ENCODE measurements at regions not wholly inside any gene's neighbourhood (a gene's known extent, or its start where the extent isn't known, plus 50 kb on each side); places are given as distances from the start of the nearest gene placed in this dataset.
"Not testable (repeated sequence)": the region's sequence is repeated elsewhere in the genome, so short reads cannot be mapped to it uniquely, and the experiment has no call there.

DNA sequence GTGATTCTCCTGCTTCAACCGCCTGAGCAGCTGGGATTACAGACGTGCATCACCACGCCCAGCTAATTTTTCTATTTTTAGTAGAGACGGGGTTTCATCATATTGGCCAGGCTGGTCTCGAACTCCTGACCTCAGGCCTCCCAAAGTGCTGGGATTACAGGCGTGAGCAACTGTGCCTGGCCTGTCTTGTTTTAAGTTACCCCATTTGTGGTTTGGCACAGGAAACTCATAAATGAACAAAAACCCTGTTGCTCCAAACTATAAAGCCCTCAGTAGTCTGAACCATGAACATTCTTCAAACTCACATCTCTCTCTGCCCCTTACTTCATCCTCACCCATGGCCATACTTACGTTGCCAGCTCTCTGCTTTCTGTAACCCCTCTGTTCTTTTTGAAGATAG lies 61.7 kb downstream of the RHOU start:
- H3K4me3 ChIP-seq (ENCODE audit: low read length); H3K36me3 ChIP-seq (ENCODE audit: control insufficient read depth, insufficient read depth, low read length, severe bottlenecking); H3K9ac ChIP-seq (ENCODE audit: low read length); DNase-seq (ENCODE audit: low read depth); H3K4me1 ChIP-seq (ENCODE audit: control insufficient read depth, insufficient read depth, low read length): not testable (repeated sequence)
- Histone ChIP-seq H3K9me3 (ENCODE audit: control insufficient read depth, low read length) (peaks cover 14% of the 10 kb centered on the region), H3K27me3 (replicated peaks; ENCODE audit: control insufficient read depth, insufficient read depth, low read length) (peaks cover 25% of the 10 kb centered on the region)

DNA sequence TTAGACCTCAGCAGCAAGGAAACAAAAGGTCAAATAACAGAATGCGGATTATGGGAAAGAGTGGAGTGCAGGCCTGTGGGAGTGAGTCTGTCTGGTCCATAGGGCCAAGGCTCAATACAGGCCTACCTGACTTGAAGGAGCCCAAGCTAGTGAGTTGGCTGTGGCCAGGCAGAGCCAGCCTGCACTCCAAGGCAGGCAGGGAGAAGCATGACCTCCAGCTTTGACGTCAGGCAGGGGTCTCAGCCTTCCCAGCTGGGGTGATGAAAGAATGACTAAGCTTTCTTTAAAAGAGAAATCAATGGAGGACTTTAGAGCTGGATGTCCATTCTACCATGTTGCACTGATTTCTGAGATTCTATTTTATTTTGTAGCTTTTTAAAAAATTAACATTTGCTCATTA lies 62.8 kb downstream of the RHOU start:
- DNase-seq (ENCODE audit: low read depth) = no peak
- peaks cover 16% of the 10 kb centered on the region for H3K27me3 ChIP-seq (replicated peaks; ENCODE audit: control insufficient read depth, insufficient read depth, low read length)
- no peak overlapping the region for H3K4me3 ChIP-seq (ENCODE audit: low read length)
- H3K9ac ChIP-seq (ENCODE audit: low read length) = no peak overlapping the region
- peaks cover 14% of the 10 kb centered on the region for H3K9me3 ChIP-seq (ENCODE audit: control insufficient read depth, low read length)
- no peaks in the 10 kb centered on the region for H3K36me3 ChIP-seq (ENCODE audit: control insufficient read depth, insufficient read depth, low read length, severe bottlenecking)
- H3K4me1 ChIP-seq (ENCODE audit: control insufficient read depth, insufficient read depth, low read length) = peaks cover 13% of the 10 kb centered on the region

DNA sequence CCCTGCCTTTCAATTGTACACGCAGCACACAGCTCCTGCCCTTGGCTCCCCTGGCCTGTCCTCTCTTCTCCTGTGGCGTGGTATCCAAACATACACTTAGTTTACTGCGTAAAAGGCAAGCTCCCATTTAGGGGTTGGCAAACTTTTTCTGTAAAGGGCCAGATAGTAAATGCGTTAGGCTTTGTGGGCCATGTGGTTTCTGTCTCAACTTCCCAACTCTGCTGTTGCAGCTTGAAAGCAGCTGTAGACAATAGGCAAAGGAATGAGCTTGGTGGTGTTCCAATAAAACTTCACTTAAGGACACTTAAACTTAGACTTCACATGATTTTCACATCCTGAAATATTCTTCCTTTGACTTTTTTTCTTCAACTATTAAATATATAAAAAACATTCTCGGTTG lies 63.3 kb downstream of the RHOU start:
- peaks cover 13% of the 10 kb centered on the region for H3K4me1 ChIP-seq (ENCODE audit: control insufficient read depth, insufficient read depth, low read length)
- peaks cover 11% of the 10 kb centered on the region for H3K27me3 ChIP-seq (replicated peaks; ENCODE audit: control insufficient read depth, insufficient read depth, low read length)
- H3K9me3 ChIP-seq (ENCODE audit: control insufficient read depth, low read length) = peaks cover 9% of the 10 kb centered on the region
- DNase-seq (ENCODE audit: low read depth) = peak; percentile 69
- H3K9ac ChIP-seq (ENCODE audit: low read length) = no peak overlapping the region
- no peak overlapping the region for H3K4me3 ChIP-seq (ENCODE audit: low read length)
- no peaks in the 10 kb centered on the region for H3K36me3 ChIP-seq (ENCODE audit: control insufficient read depth, insufficient read depth, low read length, severe bottlenecking)

DNA sequence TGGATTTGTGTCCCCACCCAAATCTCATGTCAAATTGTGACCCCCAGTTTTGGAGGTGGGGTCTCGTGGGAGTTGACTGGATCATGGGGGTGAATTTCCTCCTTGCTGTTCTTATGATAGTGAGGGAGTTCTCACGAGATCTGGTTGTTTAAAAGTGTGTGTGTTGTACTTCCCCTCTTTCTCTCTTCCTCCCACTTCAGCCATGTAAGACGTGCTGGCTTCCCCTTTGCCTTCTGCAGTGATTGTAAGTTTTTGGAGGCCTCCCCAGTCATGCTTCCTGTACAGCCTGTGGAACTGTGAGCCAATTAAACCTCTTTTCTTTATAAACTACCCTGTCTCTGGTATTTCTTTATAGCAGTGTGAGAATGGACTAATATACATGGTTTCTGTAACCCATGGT lies 64.6 kb downstream of the RHOU start:
- H3K36me3 ChIP-seq (ENCODE audit: control insufficient read depth, insufficient read depth, low read length, severe bottlenecking) = no peaks in the 10 kb centered on the region
- peaks cover 14% of the 10 kb centered on the region for H3K4me1 ChIP-seq (ENCODE audit: control insufficient read depth, insufficient read depth, low read length)
- no peak overlapping the region for H3K9ac ChIP-seq (ENCODE audit: low read length)
- H3K9me3 ChIP-seq (ENCODE audit: control insufficient read depth, low read length) = no peaks in the 10 kb centered on the region
- peaks cover 13% of the 10 kb centered on the region for H3K27me3 ChIP-seq (replicated peaks; ENCODE audit: control insufficient read depth, insufficient read depth, low read length)
- no peak overlapping the region for H3K4me3 ChIP-seq (ENCODE audit: low read length)
- DNase-seq (ENCODE audit: low read depth) = no peak

DNA sequence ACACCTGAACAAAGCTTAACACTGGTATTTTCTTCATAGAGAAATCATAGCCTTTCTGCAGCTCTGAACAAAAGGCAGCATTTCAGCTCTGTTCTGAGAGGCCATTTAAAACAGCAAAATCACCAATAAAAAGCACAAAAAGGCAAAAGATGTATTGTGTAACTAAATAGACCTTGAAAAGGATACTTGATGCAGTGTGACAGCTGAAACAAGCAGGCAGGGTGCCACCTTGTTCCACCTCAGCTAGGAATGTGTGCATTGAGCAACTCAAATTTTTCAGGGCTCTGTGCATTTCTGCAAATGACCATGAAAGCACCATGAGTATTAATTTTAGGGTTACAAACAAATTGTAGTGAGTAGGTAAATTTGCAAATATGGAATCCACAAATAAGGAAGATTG lies 65.8 kb downstream of the RHOU start:
- H3K4me3 ChIP-seq (ENCODE audit: low read length) = no peak overlapping the region
- peaks cover 21% of the 10 kb centered on the region for H3K27me3 ChIP-seq (replicated peaks; ENCODE audit: control insufficient read depth, insufficient read depth, low read length)
- H3K9me3 ChIP-seq (ENCODE audit: control insufficient read depth, low read length) = no peaks in the 10 kb centered on the region
- H3K9ac ChIP-seq (ENCODE audit: low read length) = no peak overlapping the region
- no peaks in the 10 kb centered on the region for H3K36me3 ChIP-seq (ENCODE audit: control insufficient read depth, insufficient read depth, low read length, severe bottlenecking)
- peaks cover 19% of the 10 kb centered on the region for H3K4me1 ChIP-seq (ENCODE audit: control insufficient read depth, insufficient read depth, low read length)
- DNase-seq (ENCODE audit: low read depth) = peak; percentile 53

DNA sequence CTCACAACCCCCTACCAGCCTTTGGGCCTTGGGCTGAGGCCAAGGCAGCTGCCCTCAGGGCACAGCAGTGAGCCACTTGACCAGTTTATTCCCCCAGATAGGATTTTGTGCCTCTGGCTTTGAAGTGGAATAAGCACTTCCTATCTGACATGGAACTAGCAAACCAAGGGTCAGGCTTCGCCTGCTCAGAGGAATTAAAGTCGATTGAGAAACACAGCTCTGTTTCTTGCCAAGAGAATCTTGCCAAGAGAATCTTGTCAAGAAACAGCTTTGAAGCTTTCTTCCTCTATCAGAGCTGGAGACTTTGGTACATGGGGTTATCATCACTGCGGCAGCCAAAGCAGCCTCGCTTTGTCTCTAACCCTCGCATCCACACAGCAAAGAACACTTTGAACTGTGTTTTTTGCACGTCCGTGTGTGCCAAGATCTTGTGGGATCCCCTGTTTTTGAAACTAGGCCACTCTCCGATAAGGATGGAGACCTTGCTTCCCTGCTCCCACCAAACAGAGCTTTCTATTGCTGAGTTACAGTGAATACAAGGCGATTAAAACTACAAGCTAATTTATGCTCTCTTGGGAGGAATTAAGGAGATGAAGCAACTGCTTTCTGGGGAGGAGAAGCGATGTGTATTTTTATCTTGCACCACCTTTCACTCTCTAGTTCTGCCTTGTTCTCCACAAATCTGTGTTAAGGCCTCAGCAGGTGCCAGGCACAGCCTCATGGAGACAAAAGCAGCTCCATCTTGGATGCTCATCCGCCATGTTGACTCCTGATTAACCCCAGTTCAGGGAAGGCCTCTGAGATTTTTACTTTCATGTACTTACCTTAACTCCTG lies 67.3 kb downstream of the RHOU start:
- peak; percentile 67 for DNase-seq (ENCODE audit: low read depth)
- Histone ChIP-seq H3K4me3 (ENCODE audit: low read length) (no peak overlapping the region), H3K9me3 (ENCODE audit: control insufficient read depth, low read length) (no peaks in the 10 kb centered on the region), H3K4me1 (ENCODE audit: control insufficient read depth, insufficient read depth, low read length) (peaks cover 19% of the 10 kb centered on the region), H3K9ac (ENCODE audit: low read length) (no peak overlapping the region), H3K36me3 (ENCODE audit: control insufficient read depth, insufficient read depth, low read length, severe bottlenecking) (no peaks in the 10 kb centered on the region), H3K27me3 (replicated peaks; ENCODE audit: control insufficient read depth, insufficient read depth, low read length) (peaks cover 31% of the 10 kb centered on the region)

DNA sequence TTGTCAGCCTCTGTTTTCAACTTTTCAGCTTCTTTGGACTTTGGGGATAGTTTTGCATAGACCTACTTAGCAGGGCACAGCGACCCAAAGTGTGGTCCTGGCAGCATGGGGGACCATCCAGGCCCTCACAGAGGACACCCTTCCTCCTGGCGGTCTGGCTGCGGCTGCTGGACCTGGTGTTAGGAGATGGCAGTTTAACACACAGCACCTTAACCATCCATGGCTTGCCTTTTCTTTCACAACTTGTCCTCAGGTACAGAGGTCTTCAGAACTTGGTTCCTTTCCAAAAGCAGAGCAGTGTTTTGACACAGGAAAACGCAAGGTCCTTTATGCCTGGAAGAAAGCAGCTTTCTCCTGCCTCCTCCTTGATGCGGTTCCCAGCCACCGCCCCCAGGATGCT lies 68.1 kb downstream of the RHOU start:
- Histone ChIP-seq H3K36me3 (ENCODE audit: control insufficient read depth, insufficient read depth, low read length, severe bottlenecking) (no peaks in the 10 kb centered on the region), H3K4me3 (ENCODE audit: low read length) (no peak overlapping the region), H3K9ac (ENCODE audit: low read length) (no peak overlapping the region), H3K9me3 (ENCODE audit: control insufficient read depth, low read length) (no peaks in the 10 kb centered on the region), H3K4me1 (ENCODE audit: control insufficient read depth, insufficient read depth, low read length) (peaks cover 19% of the 10 kb centered on the region), H3K27me3 (replicated peaks; ENCODE audit: control insufficient read depth, insufficient read depth, low read length) (peaks cover 37% of the 10 kb centered on the region)
- DNase-seq (ENCODE audit: low read depth) = no peak

DNA sequence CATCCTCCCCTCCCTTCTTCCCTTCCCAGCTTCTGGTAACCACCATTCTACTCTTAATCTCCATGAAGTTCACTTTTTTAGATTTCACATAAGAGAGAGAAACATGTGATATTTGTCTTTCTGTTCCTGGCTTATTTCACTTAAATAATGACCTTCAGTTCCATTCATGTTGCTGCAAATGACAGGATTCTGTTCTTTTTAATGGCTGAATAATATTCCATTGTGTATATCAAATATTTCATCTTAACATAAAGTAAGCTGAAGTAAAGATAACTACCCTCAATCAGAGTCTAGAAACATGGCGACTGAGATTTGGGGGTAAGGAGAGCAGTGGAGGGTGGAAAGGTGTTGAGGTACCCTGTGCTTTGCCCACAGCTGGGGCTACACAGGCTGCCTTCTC lies 68.9 kb downstream of the RHOU start:
- H3K9me3 ChIP-seq (ENCODE audit: control insufficient read depth, low read length) = no peaks in the 10 kb centered on the region
- no peak overlapping the region for H3K4me3 ChIP-seq (ENCODE audit: low read length)
- H3K36me3 ChIP-seq (ENCODE audit: control insufficient read depth, insufficient read depth, low read length, severe bottlenecking) = no peaks in the 10 kb centered on the region
- H3K27me3 ChIP-seq (replicated peaks; ENCODE audit: control insufficient read depth, insufficient read depth, low read length) = peaks cover 39% of the 10 kb centered on the region
- peaks cover 19% of the 10 kb centered on the region for H3K4me1 ChIP-seq (ENCODE audit: control insufficient read depth, insufficient read depth, low read length)
- no peak for DNase-seq (ENCODE audit: low read depth)
- H3K9ac ChIP-seq (ENCODE audit: low read length) = no peak overlapping the region

DNA sequence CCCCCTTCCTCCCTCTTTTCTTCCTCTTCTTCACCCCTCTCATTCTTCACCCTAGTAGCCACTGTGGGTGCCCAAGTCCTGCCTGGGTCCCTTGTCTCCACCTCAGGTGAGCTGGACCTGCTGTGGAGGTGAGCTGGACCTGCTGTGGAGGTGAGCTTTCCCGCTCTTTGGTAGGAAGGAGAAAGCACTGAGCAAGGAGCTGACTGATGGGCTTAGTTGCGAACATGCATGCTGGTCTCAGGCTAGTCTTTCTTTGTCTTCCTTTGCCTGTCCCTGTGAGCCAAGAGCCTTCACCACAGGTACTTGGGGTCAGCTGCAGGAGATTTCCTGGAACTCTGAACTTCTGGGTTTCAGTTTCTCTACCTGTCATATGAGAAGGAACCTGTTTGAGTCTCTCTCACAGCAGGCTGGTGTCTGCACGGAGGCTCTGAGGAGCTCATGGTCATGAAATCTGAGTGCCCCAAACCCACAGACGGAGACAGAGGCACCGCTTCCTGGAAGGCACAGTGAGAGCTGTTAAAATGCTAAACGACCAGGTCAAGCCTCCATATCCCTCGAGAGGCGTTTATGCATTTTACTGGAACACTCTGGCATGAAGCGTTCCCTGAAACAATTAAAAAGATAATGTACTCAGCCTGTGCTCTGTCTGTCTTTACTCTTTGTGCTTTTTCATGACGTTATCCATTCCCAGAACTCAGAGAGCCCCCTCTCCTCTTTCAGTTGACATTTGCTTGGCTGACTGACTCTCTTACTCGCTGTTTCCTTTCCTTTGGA lies 69.5 kb downstream of the RHOU start:
- DNase-seq (ENCODE audit: low read depth) = no peak
- H3K9me3 ChIP-seq (ENCODE audit: control insufficient read depth, low read length) = no peaks in the 10 kb centered on the region
- H3K4me3 ChIP-seq (ENCODE audit: low read length) = no peak overlapping the region
- no peaks in the 10 kb centered on the region for H3K36me3 ChIP-seq (ENCODE audit: control insufficient read depth, insufficient read depth, low read length, severe bottlenecking)
- peaks cover 19% of the 10 kb centered on the region for H3K4me1 ChIP-seq (ENCODE audit: control insufficient read depth, insufficient read depth, low read length)
- H3K27me3 ChIP-seq (replicated peaks; ENCODE audit: control insufficient read depth, insufficient read depth, low read length) = peaks cover 38% of the 10 kb centered on the region
- H3K9ac ChIP-seq (ENCODE audit: low read length) = no peak overlapping the region

DNA sequence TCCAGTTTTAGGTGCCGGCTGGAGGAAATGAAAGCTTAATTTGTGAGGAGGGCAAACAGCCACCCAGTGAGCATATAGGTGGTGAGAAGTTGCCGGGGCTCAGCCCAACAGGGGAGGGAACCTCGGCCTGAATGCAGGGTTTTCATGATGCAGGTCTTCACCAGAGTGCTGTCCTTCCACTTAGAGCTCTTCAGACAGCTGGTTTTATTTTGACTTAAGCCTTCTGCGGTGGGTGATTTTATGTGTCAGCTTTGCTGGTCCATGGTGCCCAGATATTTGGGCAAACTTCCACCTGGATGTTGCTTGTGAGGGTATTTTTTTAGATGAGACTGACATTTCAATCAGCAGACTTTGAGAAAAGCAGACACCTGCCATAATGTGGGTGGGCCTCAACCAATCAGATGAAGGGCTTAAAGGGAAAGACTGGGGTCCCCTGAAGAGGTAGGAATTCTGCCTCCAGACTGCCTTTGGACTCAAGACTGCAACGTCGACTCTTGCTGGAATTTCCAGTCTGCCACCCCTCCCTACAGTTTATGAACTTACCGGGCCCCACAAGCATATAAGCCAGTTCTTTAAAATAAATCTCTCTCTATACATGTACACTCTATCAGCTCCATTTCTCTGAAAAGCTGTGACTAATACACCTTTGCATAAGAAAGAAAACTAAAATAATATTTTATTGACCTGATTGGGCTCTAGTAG lies 72.8 kb downstream of the RHOU start:
- H3K4me3 ChIP-seq (ENCODE audit: low read length) = no peak overlapping the region
- no peak for DNase-seq (ENCODE audit: low read depth)
- H3K27me3 ChIP-seq (replicated peaks; ENCODE audit: control insufficient read depth, insufficient read depth, low read length) = peaks cover 39% of the 10 kb centered on the region
- peaks cover 6% of the 10 kb centered on the region for H3K4me1 ChIP-seq (ENCODE audit: control insufficient read depth, insufficient read depth, low read length)
- H3K9ac ChIP-seq (ENCODE audit: low read length) = no peak overlapping the region
- H3K9me3 ChIP-seq (ENCODE audit: control insufficient read depth, low read length) = no peaks in the 10 kb centered on the region
- no peaks in the 10 kb centered on the region for H3K36me3 ChIP-seq (ENCODE audit: control insufficient read depth, insufficient read depth, low read length, severe bottlenecking)
